ENCODE measurements at regions not wholly inside any gene's neighbourhood (a gene's known extent, or its start where the extent isn't known, plus 50 kb on each side); places are given as distances from the start of the nearest gene placed in this dataset.

DNA sequence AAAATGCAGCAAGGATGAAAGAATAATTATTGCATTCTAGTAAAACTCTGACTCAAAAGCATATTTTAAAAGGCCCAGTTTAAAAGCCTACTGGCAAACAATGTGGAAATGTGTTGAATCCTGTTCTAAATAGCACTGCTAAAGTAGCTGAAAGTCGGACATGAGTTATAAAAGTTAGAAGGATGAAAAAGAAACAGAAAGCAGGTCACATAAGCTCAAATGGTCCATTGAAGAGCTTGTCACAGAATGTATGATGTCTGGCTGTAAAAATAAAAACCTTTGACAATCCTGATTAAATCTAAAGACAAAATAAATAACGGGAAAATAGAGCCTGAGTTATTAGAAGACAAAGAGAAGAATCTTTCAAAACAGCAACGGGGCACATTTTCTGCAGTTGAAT is 218.6 kb upstream of the UFL1 start:
- TF ChIP-seq, protein P1, sequence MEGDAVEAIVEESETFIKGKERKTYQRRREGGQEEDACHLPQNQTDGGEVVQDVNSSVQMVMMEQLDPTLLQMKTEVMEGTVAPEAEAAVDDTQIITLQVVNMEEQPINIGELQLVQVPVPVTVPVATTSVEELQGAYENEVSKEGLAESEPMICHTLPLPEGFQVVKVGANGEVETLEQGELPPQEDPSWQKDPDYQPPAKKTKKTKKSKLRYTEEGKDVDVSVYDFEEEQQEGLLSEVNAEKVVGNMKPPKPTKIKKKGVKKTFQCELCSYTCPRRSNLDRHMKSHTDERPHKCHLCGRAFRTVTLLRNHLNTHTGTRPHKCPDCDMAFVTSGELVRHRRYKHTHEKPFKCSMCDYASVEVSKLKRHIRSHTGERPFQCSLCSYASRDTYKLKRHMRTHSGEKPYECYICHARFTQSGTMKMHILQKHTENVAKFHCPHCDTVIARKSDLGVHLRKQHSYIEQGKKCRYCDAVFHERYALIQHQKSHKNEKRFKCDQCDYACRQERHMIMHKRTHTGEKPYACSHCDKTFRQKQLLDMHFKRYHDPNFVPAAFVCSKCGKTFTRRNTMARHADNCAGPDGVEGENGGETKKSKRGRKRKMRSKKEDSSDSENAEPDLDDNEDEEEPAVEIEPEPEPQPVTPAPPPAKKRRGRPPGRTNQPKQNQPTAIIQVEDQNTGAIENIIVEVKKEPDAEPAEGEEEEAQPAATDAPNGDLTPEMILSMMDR (IDR thresholded peaks at IDR 0.05), result no peak
- TF ChIP-seq POLR2A (IDR thresholded peaks at IDR 0.05) (no peak), POLR2AphosphoS5 (IDR thresholded peaks at IDR 0.05) (no peak)
